CD4-positive, alpha-beta T cell (primary cell): ENCODE measurements at regions not wholly inside any gene's neighbourhood (a gene's known extent, or its start where the extent isn't known, plus 50 kb on each side); places are given as distances from the start of the nearest gene placed in this dataset.

Source experiments
- ATAC-seq: fragments of 200-7000 bp; cut with Tn5 transposase; one replicate; pipeline ENCODE4 v1.10.0; 2022; ENCODE audit warnings: mild to moderate bottlenecking; ENCODE audit not compliant: poor library complexity
- CTCF ChIA-PET: fragments of 350-600 bp; sonication (Branson Sonifier 250); formaldehyde crosslinking; loops from one replicate; lab custom pipeline; 2021; ENCODE audit warnings: antibody characterized with exemption, inconsistent platforms; lab: Charles Lee
- POLR2A ChIA-PET: fragments of 350-600 bp; sonication (Branson Sonifier 250); formaldehyde crosslinking; loops from one replicate; lab custom pipeline; 2021; ENCODE audit warnings: antibody characterized with exemption, inconsistent platforms; lab: Charles Lee
- DNase-seq, 14 experiments: peaks; one replicate each; pipeline ENCODE4 v3.0.0-alpha.2; 2013 to 2020; ENCODE audit warnings: mixed read lengths in 2 of 14
- H3K27ac ChIP-seq, 2 donors: one replicate each; pipeline versions ENCODE4 v1.5.1 to v1.7.0; 2013; ENCODE audit warnings: low read length in 2 of 2, low read depth in 1 of 2, mild to moderate bottlenecking in 1 of 2
- H3K27me3 ChIP-seq, 2 experiments: 1 replicate in 1 of 2; 2 replicates in 1 of 2; pipeline versions ENCODE4 v1.6.1 to v1.7.0; 2013; ENCODE audit warnings: low read length in 2 of 2, control low read depth in 1 of 2, mild to moderate bottlenecking in 1 of 2, moderate library complexity in 1 of 2; ENCODE audit not compliant: insufficient read depth in 2 of 2, control insufficient read depth in 1 of 2
- H3K36me3 ChIP-seq: one replicate; pipeline ENCODE4 v1.6.1; 2013; ENCODE audit warnings: low read length, control low read depth; ENCODE audit not compliant: insufficient read depth
- H3K4me1 ChIP-seq: one replicate; pipeline ENCODE4 v1.6.1; 2013; ENCODE audit warnings: low read length, control low read depth; ENCODE audit not compliant: insufficient read depth
- H3K4me3 ChIP-seq: one replicate; pipeline ENCODE4 v1.5.1; 2013; ENCODE audit warnings: mild to moderate bottlenecking, low read length, moderate library complexity
- H3K9me3 ChIP-seq, 2 experiments: 1 replicate in 1 of 2; 2 replicates in 1 of 2; pipeline versions ENCODE4 v1.6.1 to v1.7.0; 2013; ENCODE audit warnings: low read length in 2 of 2, mild to moderate bottlenecking in 2 of 2, control low read depth in 1 of 2, moderate library complexity in 1 of 2; ENCODE audit not compliant: control insufficient read depth in 1 of 2, insufficient read depth in 1 of 2
- H3K27ac Mint-ChIP-seq: one replicate; pipeline ENCODE4 v1.8.0; 2020; ENCODE audit warnings: mixed read lengths
- H3K27me3 Mint-ChIP-seq: one replicate; pipeline ENCODE4 v1.8.0; 2021; ENCODE audit warnings: mixed read lengths
- H3K36me3 Mint-ChIP-seq: one replicate; pipeline ENCODE4 v1.8.0; 2021; ENCODE audit warnings: low read depth, mixed read lengths
- H3K4me1 Mint-ChIP-seq: one replicate; pipeline ENCODE4 v1.8.0; 2021; ENCODE audit warnings: low read depth, mixed read lengths
- H3K4me3 Mint-ChIP-seq: one replicate; pipeline ENCODE4 v1.8.0; 2020; ENCODE audit warnings: mild to moderate bottlenecking, mixed read lengths
- H3K9me3 Mint-ChIP-seq: one replicate; pipeline ENCODE4 v1.8.0; 2020; ENCODE audit warnings: mixed read lengths
- CTCF ChIP-seq: fragments of 200-600 bp; IDR thresholded peaks from one replicate; pipeline ENCODE4 v1.8.0; 2022; ENCODE audit warnings: antibody characterized with exemption, mild to moderate bottlenecking
- intact Hi-C, 2 experiments: fragments of 100-400 bp; cut with DNase I in 1 of 2; cut with micrococcal nuclease in 1 of 2; formaldehyde crosslinking; loops; one replicate each; pipeline versions ENCODE4 v1.15.1 to v1.9.0; 2023 to 2025; cut with DNase I, micrococcal nuclease

- no peak overlapping the region for H3K4me3 Mint-ChIP-seq
- no peaks in the 10 kb centered on the region for H3K36me3 ChIP-seq
- H3K27me3 Mint-ChIP-seq = peaks cover 57% of the 10 kb centered on the region
- no peaks in the 10 kb centered on the region for H3K9me3 Mint-ChIP-seq
- H3K9me3 ChIP-seq = peaks cover 0 to 9% of the 10 kb centered on the region in 2 experiments
- TF ChIP-seq CTCF = no peak
- POLR2A ChIA-PET = no interaction called here
- no peak overlapping the region for H3K27ac ChIP-seq
- H3K4me1 Mint-ChIP-seq = no peaks in the 10 kb centered on the region
- H3K4me1 ChIP-seq = no peaks in the 10 kb centered on the region
- peaks cover 17 to 27% of the 10 kb centered on the region in 2 experiments for H3K27me3 ChIP-seq
- CTCF ChIA-PET = no interaction called here
- no peaks in the 10 kb centered on the region for H3K36me3 Mint-ChIP-seq
- no peak overlapping the region for H3K4me3 ChIP-seq
- H3K27ac Mint-ChIP-seq = no peak overlapping the region
- DNase-seq = no peak
- no peak for ATAC-seq
- intact Hi-C loops = no loop called here
Observed at GRCh38 chr17:79316805-79317204, 242.2 kb downstream of the ENGASE start.

- DNase-seq (no peak), ATAC-seq (no peak)
- Mint-ChIP-seq H3K27me3 (peaks cover 56% of the 10 kb centered on the region), H3K36me3 (no peaks in the 10 kb centered on the region), H3K9me3 (no peaks in the 10 kb centered on the region), H3K27ac (no peak overlapping the region), H3K4me1 (no peaks in the 10 kb centered on the region), H3K4me3 (no peak overlapping the region)
- no peak overlapping the region for H3K4me3 ChIP-seq
- H3K27me3 ChIP-seq = peaks cover 8 to 27% of the 10 kb centered on the region in 2 experiments
- H3K4me1 ChIP-seq = no peaks in the 10 kb centered on the region
- peaks cover 0 to 9% of the 10 kb centered on the region in 2 experiments for H3K9me3 ChIP-seq
- no peak overlapping the region for H3K27ac ChIP-seq
- CTCF ChIA-PET = no interaction called here
- POLR2A ChIA-PET = no interaction called here
- no peak for TF ChIP-seq CTCF
- intact Hi-C loops = no loop called here
- H3K36me3 ChIP-seq = no peaks in the 10 kb centered on the region
Observed at GRCh38 chr17:79315358-79316105, 240.9 kb downstream of the ENGASE start.

GRCh38 chr17:79314617-79315357, 240.2 kb downstream of the ENGASE start:
- Mint-ChIP-seq H3K27ac (no peak overlapping the region), H3K4me3 (no peak overlapping the region), H3K9me3 (no peaks in the 10 kb centered on the region), H3K36me3 (no peaks in the 10 kb centered on the region), H3K4me1 (no peaks in the 10 kb centered on the region), H3K27me3 (peaks cover 60% of the 10 kb centered on the region)
- intact Hi-C loops = no loop called here
- ChIA-PET CTCF (no interaction called here), POLR2A (no interaction called here)
- TF ChIP-seq CTCF = no peak
- Histone ChIP-seq H3K27me3 (peaks cover 5 to 25% of the 10 kb centered on the region in 2 experiments), H3K4me1 (no peaks in the 10 kb centered on the region), H3K9me3 (peaks cover 0 to 9% of the 10 kb centered on the region in 2 experiments), H3K4me3 (no peak overlapping the region), H3K27ac (no peak overlapping the region), H3K36me3 (no peaks in the 10 kb centered on the region)
- no peak for DNase-seq
- ATAC-seq = no peak
